ENCODE measurements at regions not wholly inside any gene's neighbourhood (a gene's known extent, or its start where the extent isn't known, plus 50 kb on each side); places are given as distances from the start of the nearest gene placed in this dataset.

- Mint-ChIP-seq H3K4me3 (no peak overlapping the region), H3K36me3 (ENCODE audit: low read depth) (no peaks in the 10 kb centered on the region), H3K27ac (no peak overlapping the region), H3K9me3 (no peaks in the 10 kb centered on the region), H3K27me3 (ENCODE audit: insufficient read depth) (no peaks in the 10 kb centered on the region), H3K4me1 (no peaks in the 10 kb centered on the region)
- no peaks in the 10 kb centered on the region for H3K4me1 ChIP-seq (ENCODE audit: control insufficient read depth, insufficient read depth, low read length)
- DNase-seq = no peak
- no peak overlapping the region for H3K9ac ChIP-seq (ENCODE audit: extremely low read depth, low read length, poor library complexity, severe bottlenecking)
- 75 to 89% methylated on average over 2 to 3 of the region's 3 CpGs for WGBS, 2 experiments (ENCODE audit: insufficient coverage in 1 of 2, insufficient read length in 1 of 2)
- H3K9me3 ChIP-seq (ENCODE audit: control insufficient read depth, low read length) = no peaks in the 10 kb centered on the region
- TF ChIP-seq, protein P1, sequence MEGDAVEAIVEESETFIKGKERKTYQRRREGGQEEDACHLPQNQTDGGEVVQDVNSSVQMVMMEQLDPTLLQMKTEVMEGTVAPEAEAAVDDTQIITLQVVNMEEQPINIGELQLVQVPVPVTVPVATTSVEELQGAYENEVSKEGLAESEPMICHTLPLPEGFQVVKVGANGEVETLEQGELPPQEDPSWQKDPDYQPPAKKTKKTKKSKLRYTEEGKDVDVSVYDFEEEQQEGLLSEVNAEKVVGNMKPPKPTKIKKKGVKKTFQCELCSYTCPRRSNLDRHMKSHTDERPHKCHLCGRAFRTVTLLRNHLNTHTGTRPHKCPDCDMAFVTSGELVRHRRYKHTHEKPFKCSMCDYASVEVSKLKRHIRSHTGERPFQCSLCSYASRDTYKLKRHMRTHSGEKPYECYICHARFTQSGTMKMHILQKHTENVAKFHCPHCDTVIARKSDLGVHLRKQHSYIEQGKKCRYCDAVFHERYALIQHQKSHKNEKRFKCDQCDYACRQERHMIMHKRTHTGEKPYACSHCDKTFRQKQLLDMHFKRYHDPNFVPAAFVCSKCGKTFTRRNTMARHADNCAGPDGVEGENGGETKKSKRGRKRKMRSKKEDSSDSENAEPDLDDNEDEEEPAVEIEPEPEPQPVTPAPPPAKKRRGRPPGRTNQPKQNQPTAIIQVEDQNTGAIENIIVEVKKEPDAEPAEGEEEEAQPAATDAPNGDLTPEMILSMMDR (conservative IDR thresholded peaks at IDR 0.05) = no peak
- no peaks in the 10 kb centered on the region for H3K27me3 ChIP-seq (ENCODE audit: control insufficient read depth, insufficient read depth, low read length, poor library complexity, severe bottlenecking)
- H3K4me3 ChIP-seq (ENCODE audit: low read length) = no peak overlapping the region
- H3K36me3 ChIP-seq (ENCODE audit: control insufficient read depth, insufficient read depth, low read length) = no peaks in the 10 kb centered on the region
- no peak overlapping the region for H3K27ac ChIP-seq (ENCODE audit: low read depth, low read length)
Measured at GRCh38 chr5:5658889-5659465, 236.5 kb downstream of the ICE1 start.

DNA sequence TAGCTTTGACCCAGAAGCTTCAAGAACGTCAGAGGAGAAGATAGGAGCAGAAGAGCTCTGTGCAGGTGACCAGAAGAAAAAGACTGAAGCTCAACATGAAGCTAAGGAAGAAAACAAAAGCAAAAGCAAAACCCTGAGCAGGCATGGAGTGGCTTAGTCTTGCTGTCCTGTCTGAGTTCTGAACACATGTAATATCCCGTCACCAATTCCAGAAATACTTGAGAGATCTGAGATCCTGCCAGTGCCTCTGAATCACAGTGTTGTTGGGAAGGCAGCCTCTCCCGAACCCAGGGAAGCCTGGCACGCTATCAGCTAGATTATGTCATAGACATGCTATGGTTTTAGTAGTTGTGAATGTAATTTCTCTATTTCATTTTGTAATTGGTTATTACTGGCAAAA, 235.7 kb downstream of the ICE1 start:
- WGBS, 2 experiments (ENCODE audit: insufficient coverage in 1 of 2, insufficient read length in 1 of 2) = 90 to 100% methylated on average over 2 to 4 of the region's 4 CpGs
- H3K36me3 ChIP-seq (ENCODE audit: control insufficient read depth, insufficient read depth, low read length) = no peaks in the 10 kb centered on the region
- H3K9me3 ChIP-seq (ENCODE audit: control insufficient read depth, low read length) = no peaks in the 10 kb centered on the region
- no peaks in the 10 kb centered on the region for H3K27me3 Mint-ChIP-seq (ENCODE audit: insufficient read depth)
- no peaks in the 10 kb centered on the region for H3K9me3 Mint-ChIP-seq
- TF ChIP-seq, protein P1 (conservative IDR thresholded peaks at IDR 0.05) = no peak
- no peaks in the 10 kb centered on the region for H3K4me1 Mint-ChIP-seq
- H3K27ac ChIP-seq (ENCODE audit: low read depth, low read length) = no peak overlapping the region
- H3K27ac Mint-ChIP-seq = no peak overlapping the region
- no peaks in the 10 kb centered on the region for H3K27me3 ChIP-seq (ENCODE audit: control insufficient read depth, insufficient read depth, low read length, poor library complexity, severe bottlenecking)
- no peak overlapping the region for H3K4me3 Mint-ChIP-seq
- no peak overlapping the region for H3K4me3 ChIP-seq (ENCODE audit: low read length)
- no peaks in the 10 kb centered on the region for H3K36me3 Mint-ChIP-seq (ENCODE audit: low read depth)
- DNase-seq = no peak
- H3K4me1 ChIP-seq (ENCODE audit: control insufficient read depth, insufficient read depth, low read length) = no peaks in the 10 kb centered on the region
- no peak overlapping the region for H3K9ac ChIP-seq (ENCODE audit: extremely low read depth, low read length, poor library complexity, severe bottlenecking)

GRCh38 chr5:5652181-5652580, 229.7 kb downstream of the ICE1 start:
- TF ChIP-seq, protein P1 (conservative IDR thresholded peaks at IDR 0.05) = no peak
- Mint-ChIP-seq H3K9me3 (no peaks in the 10 kb centered on the region), H3K27me3 (ENCODE audit: insufficient read depth) (no peaks in the 10 kb centered on the region), H3K36me3 (ENCODE audit: low read depth) (no peaks in the 10 kb centered on the region), H3K4me3 (no peak overlapping the region), H3K27ac (no peak overlapping the region), H3K4me1 (no peaks in the 10 kb centered on the region)
- Histone ChIP-seq H3K9me3 (ENCODE audit: control insufficient read depth, low read length) (no peaks in the 10 kb centered on the region), H3K4me1 (ENCODE audit: control insufficient read depth, insufficient read depth, low read length) (no peaks in the 10 kb centered on the region), H3K9ac (ENCODE audit: extremely low read depth, low read length, poor library complexity, severe bottlenecking) (no peak overlapping the region), H3K4me3 (ENCODE audit: low read length) (no peak overlapping the region), H3K27me3 (ENCODE audit: control insufficient read depth, insufficient read depth, low read length, poor library complexity, severe bottlenecking) (no peaks in the 10 kb centered on the region), H3K36me3 (ENCODE audit: control insufficient read depth, insufficient read depth, low read length) (no peaks in the 10 kb centered on the region), H3K27ac (ENCODE audit: low read depth, low read length) (no peak overlapping the region)
- DNase-seq = no peak
- 92 to 98% methylated on average over 11 to 13 of the region's 13 CpGs for WGBS, 2 experiments (ENCODE audit: insufficient coverage in 1 of 2, insufficient read length in 1 of 2)
